ENCODE measurements at regions not wholly inside any gene's neighbourhood (a gene's known extent, or its start where the extent isn't known, plus 50 kb on each side); places are given as distances from the start of the nearest gene placed in this dataset.

- H3K27ac ChIP-seq (ENCODE audit: low read length), result no peak overlapping the region
- H2AFZ ChIP-seq (ENCODE audit: low read depth, low read length), result no peak overlapping the region
- H3K4me2 ChIP-seq (ENCODE audit: insufficient read depth, low read length), result no peak overlapping the region
- TF ChIP-seq EZH2 (IDR thresholded peaks at IDR 0.05; ENCODE audit: borderline replicate concordance, low read depth, low read length, severe bottlenecking), result no peak
- no peak for TF ChIP-seq CTCF (IDR thresholded peaks at IDR 0.05; ENCODE audit: borderline replicate concordance, extremely low read depth, low read length, poor library complexity, severe bottlenecking)
- H3K27me3 ChIP-seq (ENCODE audit: insufficient read depth, low read length, poor library complexity), result no peaks in the 10 kb centered on the region
- no peak overlapping the region for H3K4me3 ChIP-seq (ENCODE audit: low read depth in 1 of 2, low read length in 2 of 2)
- no peaks in the 10 kb centered on the region for H3K4me1 ChIP-seq (ENCODE audit: insufficient read depth, low read length)
- H3K36me3 ChIP-seq (ENCODE audit: insufficient read depth, low read length), result no peaks in the 10 kb centered on the region
- DNase-seq (no peak), ATAC-seq (ENCODE audit: insufficient read depth, low read depth) (no peak)
- no peaks in the 10 kb centered on the region for H4K20me1 ChIP-seq (ENCODE audit: insufficient read depth, low read length)
- H3K79me2 ChIP-seq (ENCODE audit: insufficient read depth, low read length), result no peaks in the 10 kb centered on the region
- no peak overlapping the region for H3K9ac ChIP-seq (ENCODE audit: low read depth, low read length)
- no peaks in the 10 kb centered on the region for H3K9me3 ChIP-seq (ENCODE audit: insufficient read depth, low read length, severe bottlenecking)
Observed at GRCh38 chr18:29163596-29163995, 986.7 kb upstream of the CDH2 start.

GRCh38 chr18:29161429-29161828 lies 984.5 kb upstream of the CDH2 start:
- Histone ChIP-seq H3K4me1 (ENCODE audit: insufficient read depth, low read length) (no peaks in the 10 kb centered on the region), H3K79me2 (ENCODE audit: insufficient read depth, low read length) (no peaks in the 10 kb centered on the region), H3K9me3 (ENCODE audit: insufficient read depth, low read length, severe bottlenecking) (no peaks in the 10 kb centered on the region), H3K9ac (ENCODE audit: low read depth, low read length) (no peak overlapping the region), H3K4me3 (ENCODE audit: low read depth in 1 of 2, low read length in 2 of 2) (no peak overlapping the region), H2AFZ (ENCODE audit: low read depth, low read length) (no peak overlapping the region), H3K27ac (ENCODE audit: low read length) (no peak overlapping the region), H3K27me3 (ENCODE audit: insufficient read depth, low read length, poor library complexity) (no peaks in the 10 kb centered on the region), H3K4me2 (ENCODE audit: insufficient read depth, low read length) (no peak overlapping the region), H3K36me3 (ENCODE audit: insufficient read depth, low read length) (no peaks in the 10 kb centered on the region), H4K20me1 (ENCODE audit: insufficient read depth, low read length) (no peaks in the 10 kb centered on the region)
- TF ChIP-seq CTCF (IDR thresholded peaks at IDR 0.05; ENCODE audit: borderline replicate concordance, extremely low read depth, low read length, poor library complexity, severe bottlenecking), result no peak
- no peak for TF ChIP-seq EZH2 (IDR thresholded peaks at IDR 0.05; ENCODE audit: borderline replicate concordance, low read depth, low read length, severe bottlenecking)
- ATAC-seq (ENCODE audit: insufficient read depth, low read depth) (no peak), DNase-seq (no peak)

GRCh38 chr18:29160170-29160569 lies 983.2 kb upstream of the CDH2 start:
- no peaks in the 10 kb centered on the region for H3K27me3 ChIP-seq (ENCODE audit: insufficient read depth, low read length, poor library complexity)
- no peak for TF ChIP-seq CTCF (IDR thresholded peaks at IDR 0.05; ENCODE audit: borderline replicate concordance, extremely low read depth, low read length, poor library complexity, severe bottlenecking)
- TF ChIP-seq EZH2 (IDR thresholded peaks at IDR 0.05; ENCODE audit: borderline replicate concordance, low read depth, low read length, severe bottlenecking), result no peak
- no peaks in the 10 kb centered on the region for H3K9me3 ChIP-seq (ENCODE audit: insufficient read depth, low read length, severe bottlenecking)
- H3K4me2 ChIP-seq (ENCODE audit: insufficient read depth, low read length), result no peak overlapping the region
- no peak overlapping the region for H2AFZ ChIP-seq (ENCODE audit: low read depth, low read length)
- no peak overlapping the region for H3K27ac ChIP-seq (ENCODE audit: low read length)
- ATAC-seq (ENCODE audit: insufficient read depth, low read depth), result no peak
- no peaks in the 10 kb centered on the region for H3K79me2 ChIP-seq (ENCODE audit: insufficient read depth, low read length)
- H4K20me1 ChIP-seq (ENCODE audit: insufficient read depth, low read length), result no peaks in the 10 kb centered on the region
- H3K4me1 ChIP-seq (ENCODE audit: insufficient read depth, low read length), result no peaks in the 10 kb centered on the region
- H3K36me3 ChIP-seq (ENCODE audit: insufficient read depth, low read length), result no peaks in the 10 kb centered on the region
- H3K9ac ChIP-seq (ENCODE audit: low read depth, low read length), result no peak overlapping the region
- H3K4me3 ChIP-seq (ENCODE audit: low read depth in 1 of 2, low read length in 2 of 2), result no peak overlapping the region
- no peak for DNase-seq

GRCh38 chr18:29157905-29158304 lies 981.0 kb upstream of the CDH2 start:
- Histone ChIP-seq H3K27ac (ENCODE audit: low read length) (no peak overlapping the region), H4K20me1 (ENCODE audit: insufficient read depth, low read length) (no peaks in the 10 kb centered on the region), H3K9ac (ENCODE audit: low read depth, low read length) (no peak overlapping the region), H3K36me3 (ENCODE audit: insufficient read depth, low read length) (no peaks in the 10 kb centered on the region), H3K4me3 (ENCODE audit: low read depth in 1 of 2, low read length in 2 of 2) (no peak overlapping the region), H3K9me3 (ENCODE audit: insufficient read depth, low read length, severe bottlenecking) (no peaks in the 10 kb centered on the region), H3K79me2 (ENCODE audit: insufficient read depth, low read length) (no peaks in the 10 kb centered on the region), H3K27me3 (ENCODE audit: insufficient read depth, low read length, poor library complexity) (no peaks in the 10 kb centered on the region), H3K4me2 (ENCODE audit: insufficient read depth, low read length) (no peak overlapping the region), H3K4me1 (ENCODE audit: insufficient read depth, low read length) (no peaks in the 10 kb centered on the region), H2AFZ (ENCODE audit: low read depth, low read length) (no peak overlapping the region)
- DNase-seq (no peak), ATAC-seq (ENCODE audit: insufficient read depth, low read depth) (no peak)
- TF ChIP-seq CTCF (IDR thresholded peaks at IDR 0.05; ENCODE audit: borderline replicate concordance, extremely low read depth, low read length, poor library complexity, severe bottlenecking) (no peak), EZH2 (IDR thresholded peaks at IDR 0.05; ENCODE audit: borderline replicate concordance, low read depth, low read length, severe bottlenecking) (no peak)
